ENCODE measurements at regions not wholly inside any gene's neighbourhood (a gene's known extent, or its start where the extent isn't known, plus 50 kb on each side); places are given as distances from the start of the nearest gene placed in this dataset.

DNA sequence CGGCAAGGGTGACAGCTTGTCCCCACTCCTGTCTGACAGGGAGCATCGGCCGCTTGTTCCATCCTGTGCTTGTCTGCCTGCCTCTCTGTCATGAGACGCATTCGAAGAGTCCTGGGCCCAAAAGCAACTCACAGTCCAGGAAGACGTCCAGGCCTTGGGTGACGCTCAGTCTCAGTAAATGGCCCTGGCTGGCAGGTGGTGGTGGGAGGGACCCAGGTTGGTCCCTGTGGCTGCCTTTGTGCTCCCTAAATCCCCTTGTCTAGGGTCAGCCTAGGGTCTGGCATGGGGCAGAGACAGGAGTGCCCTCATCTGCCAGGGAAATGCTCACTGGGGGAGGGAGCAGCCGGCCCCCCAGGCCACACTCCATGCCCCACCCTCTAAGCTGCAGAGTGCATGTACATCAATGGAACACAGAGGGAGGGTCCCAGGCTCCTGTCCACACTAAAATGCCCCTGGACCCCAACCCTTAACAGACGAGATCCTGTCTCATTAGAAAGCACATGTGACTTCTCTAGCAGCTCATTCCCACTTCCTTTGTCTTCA is 295.2 kb upstream of the ZNF32 start:
- no peak for TF ChIP-seq POLR2A (IDR thresholded peaks at IDR 0.05)
- TF ChIP-seq, protein P1, sequence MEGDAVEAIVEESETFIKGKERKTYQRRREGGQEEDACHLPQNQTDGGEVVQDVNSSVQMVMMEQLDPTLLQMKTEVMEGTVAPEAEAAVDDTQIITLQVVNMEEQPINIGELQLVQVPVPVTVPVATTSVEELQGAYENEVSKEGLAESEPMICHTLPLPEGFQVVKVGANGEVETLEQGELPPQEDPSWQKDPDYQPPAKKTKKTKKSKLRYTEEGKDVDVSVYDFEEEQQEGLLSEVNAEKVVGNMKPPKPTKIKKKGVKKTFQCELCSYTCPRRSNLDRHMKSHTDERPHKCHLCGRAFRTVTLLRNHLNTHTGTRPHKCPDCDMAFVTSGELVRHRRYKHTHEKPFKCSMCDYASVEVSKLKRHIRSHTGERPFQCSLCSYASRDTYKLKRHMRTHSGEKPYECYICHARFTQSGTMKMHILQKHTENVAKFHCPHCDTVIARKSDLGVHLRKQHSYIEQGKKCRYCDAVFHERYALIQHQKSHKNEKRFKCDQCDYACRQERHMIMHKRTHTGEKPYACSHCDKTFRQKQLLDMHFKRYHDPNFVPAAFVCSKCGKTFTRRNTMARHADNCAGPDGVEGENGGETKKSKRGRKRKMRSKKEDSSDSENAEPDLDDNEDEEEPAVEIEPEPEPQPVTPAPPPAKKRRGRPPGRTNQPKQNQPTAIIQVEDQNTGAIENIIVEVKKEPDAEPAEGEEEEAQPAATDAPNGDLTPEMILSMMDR (IDR thresholded peaks at IDR 0.05), result no peak
- H3K4me1 ChIP-seq, result no peaks in the 10 kb centered on the region
- no peak overlapping the region for H3K27ac ChIP-seq
- no peaks in the 10 kb centered on the region for H3K27me3 ChIP-seq
- no peaks in the 10 kb centered on the region for H3K36me3 ChIP-seq
- H3K9me3 ChIP-seq, result no peaks in the 10 kb centered on the region
- no peak overlapping the region for H3K4me3 ChIP-seq
- DNase-seq, result no peak

DNA sequence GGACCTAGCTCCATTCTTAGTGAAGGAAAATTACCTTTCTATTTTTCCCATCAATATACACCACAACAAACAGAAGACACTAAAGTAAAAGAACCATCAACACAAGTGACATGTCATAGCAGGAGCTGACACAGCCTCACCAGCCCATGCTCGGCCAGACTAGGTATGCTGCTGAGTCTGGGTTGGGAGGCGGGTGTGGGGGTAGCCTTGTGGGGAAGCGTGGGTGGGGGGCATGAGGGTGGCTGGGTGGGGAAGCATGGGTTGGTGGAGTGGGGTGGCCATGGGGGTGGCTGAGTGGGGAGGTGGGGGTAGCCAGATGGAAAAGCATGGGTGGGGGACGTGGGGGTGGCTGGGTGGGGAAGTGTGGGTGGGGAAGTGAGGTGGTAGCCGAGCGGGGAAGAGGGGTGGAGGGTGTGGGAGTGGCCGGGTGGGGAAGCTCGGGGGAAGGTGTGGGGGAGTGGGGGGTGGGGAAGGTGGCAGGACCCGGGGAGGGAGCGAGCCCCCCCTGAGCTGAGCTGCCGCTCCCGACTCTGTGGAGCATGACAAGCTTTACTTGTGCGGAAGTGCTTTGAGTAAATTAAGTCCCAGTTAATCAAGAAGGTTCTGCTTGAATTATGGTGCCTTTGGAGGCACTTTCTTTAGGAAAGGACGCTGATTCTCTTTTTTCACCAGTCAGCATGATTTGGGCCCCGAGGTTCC is 294.6 kb upstream of the ZNF32 start:
- no peaks in the 10 kb centered on the region for H3K36me3 ChIP-seq
- H3K4me1 ChIP-seq, result no peaks in the 10 kb centered on the region
- TF ChIP-seq POLR2A (IDR thresholded peaks at IDR 0.05), result no peak
- TF ChIP-seq, protein P1 (IDR thresholded peaks at IDR 0.05), result no peak
- no peak for DNase-seq
- no peaks in the 10 kb centered on the region for H3K9me3 ChIP-seq
- no peak overlapping the region for H3K4me3 ChIP-seq
- no peaks in the 10 kb centered on the region for H3K27me3 ChIP-seq
- H3K27ac ChIP-seq, result no peak overlapping the region

DNA sequence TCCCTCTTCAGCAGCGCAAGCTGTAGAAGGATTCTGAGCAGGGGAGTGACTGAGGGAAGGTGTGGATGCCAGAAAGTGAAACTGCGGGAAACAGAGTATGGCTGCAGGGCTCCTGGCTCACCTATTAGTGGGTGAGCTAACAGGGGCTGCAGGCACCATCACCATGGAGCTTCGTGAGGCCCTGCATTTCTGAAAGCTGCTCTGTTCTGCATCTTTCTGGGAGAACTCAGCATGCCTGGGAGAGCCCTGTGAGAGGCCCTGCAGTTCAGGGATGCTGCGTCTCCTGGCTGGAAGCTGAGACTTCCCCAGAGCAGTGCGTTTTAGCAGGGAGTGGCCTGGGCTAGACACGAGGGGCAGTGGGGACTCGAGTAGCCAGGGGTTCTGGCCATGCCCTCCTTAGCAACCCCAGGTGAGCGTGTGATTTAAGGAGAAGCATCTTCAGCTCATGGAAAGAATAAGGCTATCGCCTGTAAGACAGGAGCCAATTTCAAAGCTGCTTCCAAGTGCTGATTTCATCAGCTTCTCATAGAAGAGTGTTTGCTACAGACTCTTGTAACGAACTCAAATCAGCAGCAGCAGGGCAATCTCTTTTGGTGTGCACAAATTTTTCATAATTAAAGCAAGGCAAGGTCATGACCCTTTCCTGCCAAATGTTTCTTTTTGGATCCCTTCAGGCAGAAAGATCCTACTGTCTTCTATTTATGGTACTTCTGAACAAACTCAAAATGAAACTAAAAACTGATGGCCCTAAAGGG is 293.6 kb upstream of the ZNF32 start:
- no peak for DNase-seq
- Histone ChIP-seq H3K27me3 (no peaks in the 10 kb centered on the region), H3K9me3 (no peaks in the 10 kb centered on the region), H3K4me3 (no peak overlapping the region), H3K36me3 (no peaks in the 10 kb centered on the region), H3K4me1 (no peaks in the 10 kb centered on the region), H3K27ac (no peak overlapping the region)
- no peak for TF ChIP-seq POLR2A (IDR thresholded peaks at IDR 0.05)
- TF ChIP-seq, protein P1 (IDR thresholded peaks at IDR 0.05), result no peak

DNA sequence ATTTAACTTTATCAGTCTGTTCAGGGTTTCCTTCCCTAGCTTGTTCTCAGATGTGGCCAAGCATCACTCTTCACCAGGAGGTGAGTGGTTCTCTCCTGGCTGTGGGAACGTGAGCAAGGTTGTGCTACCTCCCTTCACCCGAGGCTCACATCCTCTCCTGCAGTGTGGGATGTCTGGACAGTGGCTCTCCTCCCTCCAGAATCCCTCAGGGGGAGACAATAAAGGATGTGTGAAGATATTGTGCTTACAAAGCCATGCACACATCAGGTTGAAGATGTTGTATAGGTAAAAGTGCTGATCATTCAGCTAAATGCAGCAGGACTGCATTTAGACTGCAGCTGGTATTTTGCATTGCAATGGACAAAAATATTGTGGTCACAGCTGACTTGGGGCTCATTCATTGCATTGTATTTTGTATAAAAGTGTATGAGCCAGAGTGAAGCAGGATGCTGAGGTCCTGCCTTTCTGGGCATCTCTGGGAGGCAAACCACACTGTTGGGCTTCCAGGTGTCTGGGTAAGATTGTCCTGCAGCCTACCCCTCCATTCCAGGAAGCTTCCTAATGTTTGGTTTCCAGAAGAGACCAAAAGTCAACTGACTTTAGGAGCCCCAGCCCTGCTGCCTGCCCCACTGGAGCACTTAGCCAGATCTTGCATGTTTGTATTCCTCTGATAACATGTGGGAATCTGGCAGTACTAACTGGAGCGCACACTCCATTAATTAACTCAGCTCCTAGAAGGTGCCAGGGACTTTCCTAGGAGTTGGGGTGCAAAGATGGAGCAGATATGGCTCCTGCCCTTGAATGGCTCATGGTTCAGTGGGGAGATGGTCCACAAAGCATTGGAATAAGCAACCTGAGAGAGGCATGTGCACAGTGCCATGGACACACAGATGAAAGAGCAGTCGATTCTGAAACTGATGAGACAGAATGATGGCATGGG is 292.5 kb upstream of the ZNF32 start:
- H3K9me3 ChIP-seq, result no peaks in the 10 kb centered on the region
- no peak for DNase-seq
- no peak overlapping the region for H3K27ac ChIP-seq
- no peak overlapping the region for H3K4me3 ChIP-seq
- no peak for TF ChIP-seq POLR2A (IDR thresholded peaks at IDR 0.05)
- TF ChIP-seq, protein P1 (IDR thresholded peaks at IDR 0.05), result no peak
- no peaks in the 10 kb centered on the region for H3K4me1 ChIP-seq
- no peaks in the 10 kb centered on the region for H3K27me3 ChIP-seq
- H3K36me3 ChIP-seq, result no peaks in the 10 kb centered on the region
